K562 (cell line): ENCODE measurements at regions not wholly inside any gene's neighbourhood (a gene's known extent, or its start where the extent isn't known, plus 50 kb on each side); places are given as distances from the start of the nearest gene placed in this dataset.

Experiments used
- ATAC-seq: fragments of 200-7000 bp; cut with Tn5 transposase; 3 replicates; pipeline ENCODE4 v1.9.1; 2020; ENCODE audit warnings: moderate library complexity
- BruUV-seq: library from RNA; stranded (reverse); fragments of 400-500 nt; replicated peaks from 2 replicates; lab custom pipeline; 2021; lab: Mats Ljungman, UMichigan
- CTCF ChIA-PET: fragments of 300-600 bp; formaldehyde crosslinking; extraction: SDS; loops from one replicate; lab custom pipeline; 2021; ENCODE audit warnings: low intra/inter-chr PET ratio; lab: Yijun Ruan, JAX
- POLR2A ChIA-PET: fragments of 300-600, 350-650 bp; sonication (Branson Sonifier 250); formaldehyde crosslinking; extraction: SDS; loops from one replicate; lab custom pipeline; 2021; ENCODE audit warnings: antibody characterized with exemption, inconsistent platforms; lab: Yijun Ruan, JAX
- DNase-seq, 4 experiments: peaks; one replicate each; pipeline versions ENCODE4 v3.0.0 to v3.0.0-alpha.2; 2011 to 2018; ENCODE audit warnings: low spot score in 3 of 4, mixed read lengths in 3 of 4; ENCODE audit errors: extremely low read depth in 1 of 4
- FAIRE-seq: peaks from 2 replicates; lab custom pipeline; 2011; peaks lifted over from hg19 to GRCh38; lab: Jason Lieb, UNC
- H2AFZ ChIP-seq: 2 replicates; pipeline ENCODE4 v1.6.0; 2011; ENCODE audit warnings: low read depth, low read length, control low read depth, inconsistent platforms
- H3K27ac ChIP-seq: fragments of 200-600 bp; 3 replicates; pipeline ENCODE4 v1.8.0; 2011; ENCODE audit warnings: low read depth, mild to moderate bottlenecking, control low read depth, inconsistent platforms, low read length, moderate library complexity, mixed read lengths; ENCODE audit errors: extremely low read depth
- H3K27me3 ChIP-seq, 2 experiments: fragments of 300-600 bp in 1 of 2; 2 replicates in 1 of 2; 3 replicates in 1 of 2; pipeline versions ENCODE4 v1.6.0 to v1.8.0; 2011; ENCODE audit warnings: inconsistent platforms in 2 of 2, low read length in 2 of 2, mild to moderate bottlenecking in 1 of 2, mixed read lengths in 1 of 2, moderate library complexity in 1 of 2; ENCODE audit not compliant: control insufficient read depth in 2 of 2, insufficient read depth in 2 of 2
- H3K36me3 ChIP-seq: fragments of 300-600 bp; 3 replicates; pipeline ENCODE4 v1.8.0; 2011; ENCODE audit warnings: mild to moderate bottlenecking, low read length, inconsistent platforms; ENCODE audit not compliant: control insufficient read depth, insufficient read depth
- H3K4me1 ChIP-seq, 2 experiments: fragments of 200-600 bp in 1 of 2; replicated peaks in 1 of 2; 2 replicates in 1 of 2; 3 replicates in 1 of 2; pipeline versions ENCODE4 v1.5.1 to v1.8.0; 2011; ENCODE audit warnings: inconsistent platforms in 2 of 2, low read length in 2 of 2, mild to moderate bottlenecking in 1 of 2, mixed read lengths in 1 of 2, moderate library complexity in 1 of 2; ENCODE audit not compliant: control insufficient read depth in 2 of 2, insufficient read depth in 2 of 2
- H3K4me2 ChIP-seq: 2 replicates; pipeline ENCODE4 v1.6.1; 2011; ENCODE audit warnings: low read length, control low read depth, inconsistent platforms, mixed read lengths; ENCODE audit not compliant: insufficient read depth
- H3K4me3 ChIP-seq: fragments of 200-600 bp; sonication (generic), shearing (Covaris generic); 2 replicates; pipeline ENCODE4 v1.5.1; 2016; ENCODE audit warnings: control low read depth, inconsistent platforms
- H3K79me2 ChIP-seq: fragments of 200-600 bp; 3 replicates; pipeline ENCODE4 v1.8.0; 2011; ENCODE audit warnings: low read length, inconsistent platforms; ENCODE audit not compliant: control insufficient read depth, insufficient read depth
- H3K9ac ChIP-seq, 2 experiments: 2 replicates each; pipeline versions ENCODE4 v1.6.0 to v1.6.1; 2011; ENCODE audit warnings: low read depth in 2 of 2, low read length in 2 of 2, control low read depth in 1 of 2, inconsistent platforms in 1 of 2, mild to moderate bottlenecking in 1 of 2, mixed read lengths in 1 of 2; ENCODE audit not compliant: insufficient read depth in 1 of 2
- H3K9me1 ChIP-seq: one replicate; pipeline ENCODE4 v1.6.0; 2011; ENCODE audit warnings: inconsistent platforms, mild to moderate bottlenecking, low read length, moderate library complexity; ENCODE audit not compliant: control insufficient read depth, insufficient read depth
- H3K9me3 ChIP-seq: replicated peaks from 2 replicates; pipeline ENCODE4 v1.5.1; 2011; ENCODE audit warnings: low read depth, low read length, inconsistent platforms; ENCODE audit not compliant: control insufficient read depth, insufficient read depth
- H4K20me1 ChIP-seq: replicated peaks from 2 replicates; pipeline ENCODE4 v1.6.1; 2011; ENCODE audit warnings: low read length, inconsistent platforms, mixed read lengths; ENCODE audit not compliant: control insufficient read depth, insufficient read depth
- BRD9 ChIP-seq: fragments of 450-650 bp; IDR thresholded peaks from 2 replicates; pipeline ENCODE4 v1.6.1; 2018; ENCODE audit warnings: low read depth; ENCODE audit not compliant: partially characterized antibody
- DIDO1 ChIP-seq: fragments of 450-650 bp; IDR thresholded peaks from 2 replicates; pipeline ENCODE4 v1.6.1; 2016; ENCODE audit warnings: low read depth, missing biosample characterization, missing genetic modification characterization
- GABPB2 ChIP-seq: fragments of 250-450 bp; sonication (Bioruptor Pico); conservative IDR thresholded peaks from 2 replicates; pipeline ENCODE4 v1.5.1; 2021; ENCODE audit warnings: mild to moderate bottlenecking
- HIVEP1 ChIP-seq: fragments of 250-450 bp; sonication (Bioruptor Pico); IDR thresholded peaks from 2 replicates; pipeline ENCODE4 v1.4.0; 2020; ENCODE audit warnings: mild to moderate bottlenecking
- LCOR ChIP-seq: sonication (generic); formaldehyde crosslinking; IDR thresholded peaks from 2 replicates; pipeline ENCODE4 v1.8.0; 2022; ENCODE audit warnings: mild to moderate bottlenecking, missing genetic modification reagents
- MEIS2 ChIP-seq: fragments of 450-650 bp; IDR thresholded peaks from 2 replicates; pipeline ENCODE4 v1.6.1; 2014; ENCODE audit warnings: mild to moderate bottlenecking; ENCODE audit not compliant: partially characterized antibody
- POLR2AphosphoS2 ChIP-seq: IDR thresholded peaks from 2 replicates; pipeline ENCODE4 v1.6.1; 2012; ENCODE audit warnings: low read length, improper control_type of control experiment
- RBM17 ChIP-seq: fragments of 200-400 bp; formaldehyde crosslinking; IDR thresholded peaks from 2 replicates; pipeline ENCODE4 v1.6.1; 2017; ENCODE audit warnings: low read depth, mild to moderate bottlenecking, low read length, borderline replicate concordance
- SAP30 ChIP-seq: fragments of 200-600 bp; sonication (generic); IDR thresholded peaks from 2 replicates; pipeline ENCODE4 v1.6.1; 2012; ENCODE audit warnings: borderline replicate concordance, low read depth, mild to moderate bottlenecking, moderate library complexity, low read length, control low read depth, inconsistent platforms; ENCODE audit not compliant: insufficient read depth, poor library complexity, severe bottlenecking
- TEAD1 ChIP-seq, 2 experiments: fragments of 450-650 bp in 1 of 2; sonication (generic) in 1 of 2; formaldehyde crosslinking; IDR thresholded peaks; 2 replicates each; pipeline versions ENCODE4 v1.4.0 to v1.8.0; 2020 to 2022; ENCODE audit warnings: mild to moderate bottlenecking in 2 of 2, missing genetic modification reagents in 1 of 2
- ZKSCAN1 ChIP-seq: fragments of 150-350 bp; IDR thresholded peaks from 2 replicates; pipeline ENCODE4 v1.6.1; 2016; ENCODE audit warnings: low read depth, low read length
- WGBS: fragments of 100-300 bp; shearing (Covaris generic); methylation state at CpG from one replicate; pipeline ENCODE4 v1.1.6; 2016; ENCODE audit warnings: low coverage, mixed read lengths; ENCODE audit not compliant: insufficient coverage; ENCODE audit errors: missing lambda C conversion rate; 5-methylcytosine and 5-hydroxymethylcytosine counted together
- in situ Hi-C: fragments of 300-500 bp; cut with MboI; formaldehyde crosslinking; loops from 4 replicates; pipeline ENCODE4 v1.15.0; 2018; ENCODE audit warnings: inconsistent platforms, mixed read lengths
- intact Hi-C: fragments of 100-400 bp; cut with micrococcal nuclease; formaldehyde crosslinking; loops from 2 replicates; pipeline ENCODE4 v1.14.2; 2022
- TF ChIP-seq, protein P1 (sequence below): fragments of 450-650 bp; IDR thresholded peaks from 2 replicates; pipeline ENCODE4 v1.6.1; 2016; ENCODE audit warnings: missing biosample characterization, missing genetic modification characterization
- TF ChIP-seq, protein P2 (sequence below): fragments of 450-650 bp; formaldehyde crosslinking; IDR thresholded peaks from 2 replicates; pipeline ENCODE4 v1.4.0; 2020; ENCODE audit warnings: mild to moderate bottlenecking
- TF ChIP-seq, protein P3 (sequence below): fragments of 450-650 bp; formaldehyde crosslinking; IDR thresholded peaks from 2 replicates; pipeline ENCODE4 v1.4.0; 2022; ENCODE audit warnings: missing genetic modification characterization

DNA sequence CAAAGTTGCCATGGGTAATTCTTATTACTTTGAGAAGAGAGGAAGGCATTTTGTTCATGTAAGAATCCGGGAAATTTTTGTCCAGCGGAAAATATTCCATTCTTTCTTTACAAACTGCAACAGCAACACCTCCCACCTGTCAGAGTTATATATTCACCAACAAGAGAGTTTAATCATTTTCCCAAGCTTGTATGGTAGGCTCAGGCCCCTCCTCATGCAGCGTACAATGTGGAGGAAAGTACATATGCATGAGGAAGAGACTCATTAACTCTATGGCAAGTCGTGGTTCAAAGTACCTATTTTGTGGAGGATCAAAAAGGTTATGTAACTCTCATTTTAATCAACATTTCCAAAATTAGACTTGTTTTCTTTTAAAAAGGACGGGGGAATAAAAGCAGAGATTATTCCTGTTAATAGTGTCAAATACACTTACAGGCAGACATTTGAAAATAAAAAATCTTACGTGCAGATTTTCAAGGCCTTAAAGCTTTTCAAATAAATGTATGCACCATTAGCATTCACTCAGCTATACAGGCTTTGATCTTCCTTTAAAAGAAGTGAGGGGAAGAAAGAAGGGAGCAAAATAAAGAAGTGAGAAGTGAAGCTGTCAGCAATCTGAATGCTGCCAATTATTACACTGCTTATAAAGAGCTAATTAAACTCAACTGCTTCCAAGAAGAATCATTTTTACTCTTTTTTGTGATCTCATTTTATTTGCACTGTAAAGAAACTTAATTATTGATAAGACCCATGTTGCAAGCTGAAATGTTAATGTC, 204.8 kb downstream of the FAT4 start:
- Histone ChIP-seq H4K20me1 (no peaks in the 10 kb centered on the region), H3K4me2 (no peak overlapping the region)
- WGBS: 2% methylated on average over 6 of the region's 6 CpGs
- TF ChIP-seq, protein P1, sequence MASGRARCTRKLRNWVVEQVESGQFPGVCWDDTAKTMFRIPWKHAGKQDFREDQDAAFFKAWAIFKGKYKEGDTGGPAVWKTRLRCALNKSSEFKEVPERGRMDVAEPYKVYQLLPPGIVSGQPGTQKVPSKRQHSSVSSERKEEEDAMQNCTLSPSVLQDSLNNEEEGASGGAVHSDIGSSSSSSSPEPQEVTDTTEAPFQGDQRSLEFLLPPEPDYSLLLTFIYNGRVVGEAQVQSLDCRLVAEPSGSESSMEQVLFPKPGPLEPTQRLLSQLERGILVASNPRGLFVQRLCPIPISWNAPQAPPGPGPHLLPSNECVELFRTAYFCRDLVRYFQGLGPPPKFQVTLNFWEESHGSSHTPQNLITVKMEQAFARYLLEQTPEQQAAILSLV (tag): no peak
- TF ChIP-seq TEAD1 (CRISPR knock-in tag; IDR thresholded peaks at IDR 0.05) (no peak), SAP30 (no peak), POLR2AphosphoS2 (no peak), DIDO1 (tag) (no peak), BRD9 (no peak), ZKSCAN1 (no peak), LCOR (CRISPR knock-in tag) (no peak), GABPB2 (CRISPR knock-in tag) (no peak), RBM17 (no peak), MEIS2 (no peak), HIVEP1 (CRISPR knock-in tag) (no peak)
- TF ChIP-seq, protein P2, sequence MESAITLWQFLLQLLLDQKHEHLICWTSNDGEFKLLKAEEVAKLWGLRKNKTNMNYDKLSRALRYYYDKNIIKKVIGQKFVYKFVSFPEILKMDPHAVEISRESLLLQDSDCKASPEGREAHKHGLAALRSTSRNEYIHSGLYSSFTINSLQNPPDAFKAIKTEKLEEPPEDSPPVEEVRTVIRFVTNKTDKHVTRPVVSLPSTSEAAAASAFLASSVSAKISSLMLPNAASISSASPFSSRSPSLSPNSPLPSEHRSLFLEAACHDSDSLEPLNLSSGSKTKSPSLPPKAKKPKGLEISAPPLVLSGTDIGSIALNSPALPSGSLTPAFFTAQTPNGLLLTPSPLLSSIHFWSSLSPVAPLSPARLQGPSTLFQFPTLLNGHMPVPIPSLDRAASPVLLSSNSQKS (CRISPR knock-in tag): no peak
- TF ChIP-seq, protein P3, sequence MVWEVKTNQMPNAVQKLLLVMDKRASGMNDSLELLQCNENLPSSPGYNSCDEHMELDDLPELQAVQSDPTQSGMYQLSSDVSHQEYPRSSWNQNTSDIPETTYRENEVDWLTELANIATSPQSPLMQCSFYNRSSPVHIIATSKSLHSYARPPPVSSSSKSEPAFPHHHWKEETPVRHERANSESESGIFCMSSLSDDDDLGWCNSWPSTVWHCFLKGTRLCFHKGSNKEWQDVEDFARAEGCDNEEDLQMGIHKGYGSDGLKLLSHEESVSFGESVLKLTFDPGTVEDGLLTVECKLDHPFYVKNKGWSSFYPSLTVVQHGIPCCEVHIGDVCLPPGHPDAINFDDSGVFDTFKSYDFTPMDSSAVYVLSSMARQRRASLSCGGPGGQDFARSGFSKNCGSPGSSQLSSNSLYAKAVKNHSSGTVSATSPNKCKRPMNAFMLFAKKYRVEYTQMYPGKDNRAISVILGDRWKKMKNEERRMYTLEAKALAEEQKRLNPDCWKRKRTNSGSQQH (CRISPR knock-in tag): no peak

More for the DNA sequence above, 204.8 kb downstream of the FAT4 start:
- Histone ChIP-seq H3K36me3 (no peaks in the 10 kb centered on the region), H3K4me3 (no peak overlapping the region), H3K9ac (no peak overlapping the region), H3K9me3 (no peaks in the 10 kb centered on the region), H2AFZ (no peak overlapping the region), H3K27me3 (no peaks in the 10 kb centered on the region), H3K4me1 (no peaks in the 10 kb centered on the region), H3K9me1 (no peaks in the 10 kb centered on the region), H3K79me2 (no peaks in the 10 kb centered on the region), H3K27ac (no peak overlapping the region)
- DNase-seq (no peak), ATAC-seq (no peak), FAIRE-seq (no peak)
- in situ Hi-C loops: no loop called here
- ChIA-PET CTCF (no interaction called here), POLR2A (no interaction called here)
- intact Hi-C loops: no loop called here
- BruUV-seq: no TSS peak
